Upper lobe of right lung (tissue), 1 donor: ENCODE measurements at regions not wholly inside any gene's neighbourhood (a gene's known extent, or its start where the extent isn't known, plus 50 kb on each side); places are given as distances from the start of the nearest gene placed in this dataset.

Source experiments
- ATAC-seq: fragments of 200-7000 bp; cut with Tn5 transposase; one replicate; pipeline ENCODE4 v1.9.1; 2020; ENCODE audit warnings: mild to moderate bottlenecking, moderate library complexity
- DNase-seq: peaks from one replicate; pipeline ENCODE4 v3.0.0-alpha.2; 2020
- H3K27ac ChIP-seq: fragments of 200-600 bp; one replicate; pipeline ENCODE4 v1.8.0; 2022
- H3K27me3 ChIP-seq: fragments of 200-600 bp; one replicate; pipeline ENCODE4 v1.8.0; 2022; ENCODE audit warnings: mild to moderate bottlenecking
- H3K36me3 ChIP-seq: fragments of 200-600 bp; one replicate; pipeline ENCODE4 v1.8.0; 2022
- H3K4me1 ChIP-seq: fragments of 200-600 bp; one replicate; pipeline ENCODE4 v1.8.0; 2022
- H3K4me3 ChIP-seq: fragments of 200-600 bp; one replicate; pipeline ENCODE4 v1.8.0; 2022; ENCODE audit warnings: mild to moderate bottlenecking
- H3K9me3 ChIP-seq: fragments of 200-600 bp; one replicate; pipeline ENCODE4 v1.8.0; 2022
- intact Hi-C: fragments of 100-400 bp; cut with DNase I; formaldehyde crosslinking; loops from one replicate; pipeline ENCODE4 v1.11.0; 2022
- TF ChIP-seq, protein P1 (sequence below): fragments of 200-600 bp; IDR thresholded peaks from one replicate; pipeline ENCODE4 v1.8.0; 2022; ENCODE audit warnings: antibody characterized with exemption
- donor health status: DM: no; HTN: yes; CAD: no; lungs with severe emphysema.

DNA sequence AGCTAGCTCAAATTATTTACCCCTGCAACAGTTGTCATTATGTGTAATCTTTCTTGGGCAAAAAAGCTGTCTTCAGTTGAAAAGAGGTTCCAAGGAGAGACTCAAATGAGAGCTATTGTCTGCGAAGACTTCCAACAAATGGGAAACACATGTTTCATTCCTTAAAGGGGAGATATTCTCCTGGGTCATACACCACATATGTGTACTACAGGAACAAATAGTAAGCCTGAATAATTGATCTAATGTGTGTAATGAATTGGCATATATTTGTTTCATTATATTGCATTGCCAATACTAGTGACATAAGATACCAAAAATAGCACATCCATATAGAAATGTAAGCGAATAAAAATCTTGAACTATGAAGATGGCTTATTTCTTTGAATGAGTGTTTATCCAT, 950.9 kb upstream of the NDST4 start:
- intact Hi-C loops = no loop called here
- Histone ChIP-seq H3K27me3 (no peaks in the 10 kb centered on the region), H3K4me3 (no peak overlapping the region), H3K27ac (no peak overlapping the region), H3K9me3 (no peaks in the 10 kb centered on the region), H3K36me3 (no peaks in the 10 kb centered on the region), H3K4me1 (no peaks in the 10 kb centered on the region)
- TF ChIP-seq, protein P1, sequence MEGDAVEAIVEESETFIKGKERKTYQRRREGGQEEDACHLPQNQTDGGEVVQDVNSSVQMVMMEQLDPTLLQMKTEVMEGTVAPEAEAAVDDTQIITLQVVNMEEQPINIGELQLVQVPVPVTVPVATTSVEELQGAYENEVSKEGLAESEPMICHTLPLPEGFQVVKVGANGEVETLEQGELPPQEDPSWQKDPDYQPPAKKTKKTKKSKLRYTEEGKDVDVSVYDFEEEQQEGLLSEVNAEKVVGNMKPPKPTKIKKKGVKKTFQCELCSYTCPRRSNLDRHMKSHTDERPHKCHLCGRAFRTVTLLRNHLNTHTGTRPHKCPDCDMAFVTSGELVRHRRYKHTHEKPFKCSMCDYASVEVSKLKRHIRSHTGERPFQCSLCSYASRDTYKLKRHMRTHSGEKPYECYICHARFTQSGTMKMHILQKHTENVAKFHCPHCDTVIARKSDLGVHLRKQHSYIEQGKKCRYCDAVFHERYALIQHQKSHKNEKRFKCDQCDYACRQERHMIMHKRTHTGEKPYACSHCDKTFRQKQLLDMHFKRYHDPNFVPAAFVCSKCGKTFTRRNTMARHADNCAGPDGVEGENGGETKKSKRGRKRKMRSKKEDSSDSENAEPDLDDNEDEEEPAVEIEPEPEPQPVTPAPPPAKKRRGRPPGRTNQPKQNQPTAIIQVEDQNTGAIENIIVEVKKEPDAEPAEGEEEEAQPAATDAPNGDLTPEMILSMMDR = no peak
- ATAC-seq (no peak), DNase-seq (no peak)

DNA sequence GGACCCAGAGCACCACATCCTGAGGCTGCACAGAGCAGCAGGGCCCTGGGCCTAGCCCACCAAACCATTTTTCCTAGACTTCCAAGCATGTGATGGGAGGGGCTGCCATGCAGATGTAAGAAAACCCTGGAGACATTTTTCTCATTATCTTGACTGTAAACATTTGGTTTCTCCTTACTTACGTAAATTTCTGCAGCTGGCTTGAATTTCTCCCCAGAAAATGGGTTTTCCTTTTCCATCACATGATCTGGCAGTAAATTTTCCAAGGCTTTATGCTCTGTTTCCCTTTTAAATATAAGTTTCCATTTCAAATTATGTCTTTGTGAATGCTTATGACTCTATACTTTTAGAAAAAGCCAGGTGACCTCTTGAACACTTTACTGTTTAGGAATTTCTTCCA, 945.9 kb upstream of the NDST4 start:
- Histone ChIP-seq H3K4me1 (no peaks in the 10 kb centered on the region), H3K36me3 (no peaks in the 10 kb centered on the region), H3K9me3 (no peaks in the 10 kb centered on the region), H3K27me3 (no peaks in the 10 kb centered on the region), H3K27ac (no peak overlapping the region), H3K4me3 (no peak overlapping the region)
- ATAC-seq = no peak
- intact Hi-C loops = no loop called here
- DNase-seq = no peak
- TF ChIP-seq, protein P1 = no peak

DNA sequence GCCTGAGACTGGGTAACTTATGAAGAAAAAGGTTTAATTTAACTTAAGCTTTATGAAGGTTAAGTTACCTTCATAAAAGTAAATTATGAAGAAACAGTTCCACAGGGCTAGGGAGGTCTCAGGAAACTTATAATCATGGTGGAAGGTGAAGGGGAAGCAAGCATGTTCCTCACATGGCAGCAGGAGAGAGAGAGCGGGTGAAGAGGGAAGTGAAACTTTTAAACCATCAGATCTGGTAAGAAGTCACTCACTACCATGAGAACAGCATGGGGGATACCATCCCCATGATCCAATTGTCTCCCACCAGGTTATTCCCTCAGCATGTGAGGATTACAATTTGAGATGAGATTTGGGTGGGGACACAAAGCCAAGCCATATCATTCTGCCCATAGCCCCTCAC, 944.7 kb upstream of the NDST4 start:
- no peak overlapping the region for H3K4me3 ChIP-seq
- H3K27me3 ChIP-seq = no peaks in the 10 kb centered on the region
- DNase-seq (no peak), ATAC-seq (no peak)
- intact Hi-C loops = no loop called here
- H3K36me3 ChIP-seq = no peaks in the 10 kb centered on the region
- TF ChIP-seq, protein P1 = no peak
- H3K9me3 ChIP-seq = no peaks in the 10 kb centered on the region
- H3K4me1 ChIP-seq = no peaks in the 10 kb centered on the region
- H3K27ac ChIP-seq = no peak overlapping the region

DNA sequence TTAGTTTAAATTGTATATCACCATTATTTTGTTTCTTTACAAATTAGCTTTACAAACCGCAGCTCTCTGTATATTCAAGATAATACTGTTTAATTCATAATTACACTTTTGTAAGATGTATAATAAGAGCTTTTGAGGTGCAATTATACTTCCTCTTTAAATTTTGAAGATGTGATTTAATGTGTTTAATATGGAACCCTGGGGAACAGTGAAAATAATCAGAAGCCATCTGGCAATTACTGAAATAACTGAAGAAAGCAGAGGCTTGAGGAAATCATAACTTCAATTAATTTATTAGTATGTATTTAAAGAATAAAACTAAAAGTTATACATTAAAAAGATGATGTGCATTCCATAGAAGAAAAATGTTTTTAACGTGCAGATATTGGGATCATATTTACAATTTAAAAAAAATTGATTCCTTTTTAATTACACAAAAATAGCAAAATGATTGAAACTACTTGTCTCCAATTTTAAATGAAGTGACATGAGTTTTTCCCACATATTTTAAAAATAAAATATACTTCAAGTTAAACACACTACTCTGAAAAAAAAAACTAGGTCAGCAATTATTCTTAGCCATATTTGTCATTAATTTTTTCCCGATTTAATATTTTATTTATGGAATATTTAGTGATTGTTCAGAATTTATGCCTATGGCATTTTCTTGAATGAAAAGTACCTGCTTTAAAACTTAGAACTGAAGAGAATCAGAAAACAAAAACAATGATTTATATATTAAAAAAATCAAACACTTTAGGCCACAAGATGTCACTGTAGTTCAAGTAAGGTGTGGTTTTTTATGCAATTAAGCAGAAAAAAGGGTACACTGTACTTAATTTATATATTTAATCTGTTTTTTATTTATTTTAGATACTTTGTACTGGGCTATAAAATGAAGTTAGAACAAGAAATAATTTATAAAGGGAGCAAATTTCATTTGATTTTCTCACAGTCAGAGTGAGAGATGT, 942.7 kb upstream of the NDST4 start:
- Histone ChIP-seq H3K9me3 (no peaks in the 10 kb centered on the region), H3K4me3 (no peak overlapping the region), H3K27ac (no peak overlapping the region), H3K36me3 (no peaks in the 10 kb centered on the region), H3K27me3 (no peaks in the 10 kb centered on the region), H3K4me1 (no peaks in the 10 kb centered on the region)
- intact Hi-C loops = no loop called here
- TF ChIP-seq, protein P1 = peak; percentile 14
- ATAC-seq = no peak
- no peak for DNase-seq

DNA sequence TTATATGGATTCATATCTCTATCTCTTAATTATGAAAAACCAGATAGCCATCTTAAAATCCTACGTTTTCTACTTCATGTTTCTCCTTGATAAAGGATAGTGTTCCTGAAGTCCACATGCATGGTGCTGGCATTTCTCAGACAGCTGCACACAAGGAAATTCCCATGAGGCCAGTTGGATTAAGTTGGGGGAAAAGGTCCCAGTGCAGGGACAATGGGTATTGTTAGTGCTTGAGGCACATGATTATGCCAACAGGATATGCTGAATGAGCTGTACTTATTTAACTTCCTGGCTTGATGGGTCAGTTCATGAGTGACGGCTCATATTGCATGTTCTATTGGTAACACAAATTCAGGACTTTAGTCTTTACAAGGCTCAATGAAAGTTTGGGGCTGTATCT, 913.9 kb upstream of the NDST4 start:
- Histone ChIP-seq H3K4me1 (no peaks in the 10 kb centered on the region), H3K27me3 (no peaks in the 10 kb centered on the region), H3K27ac (no peak overlapping the region), H3K36me3 (no peaks in the 10 kb centered on the region), H3K9me3 (no peaks in the 10 kb centered on the region), H3K4me3 (no peak overlapping the region)
- TF ChIP-seq, protein P1 = no peak
- ATAC-seq (no peak), DNase-seq (no peak)
- intact Hi-C loops = no loop called here
